Right renal pelvis (tissue), 4 donors: ENCODE measurements at regions not wholly inside any gene's neighbourhood (a gene's known extent, or its start where the extent isn't known, plus 50 kb on each side); places are given as distances from the start of the nearest gene placed in this dataset.

ENCODE experiments used
- DNase-seq, 4 donors: peaks; one replicate each; pipeline ENCODE4 v3.0.0-alpha.2; 2013; ENCODE audit warnings: low read depth in 4 of 4, low spot score in 3 of 4, missing footprints in 1 of 4

- DNase-seq, result no peak
These were observed 132.8 kb downstream of the TUSC7 start for GRCh38 chr3:116842254-116842957.

GRCh38 chr3:116848248-116848829 is 138.8 kb downstream of the TUSC7 start:
- DNase-seq, result no peak

- no peak for DNase-seq
These were observed 139.7 kb downstream of the TUSC7 start for GRCh38 chr3:116849261-116849688.

- no peak for DNase-seq
These were observed 143.2 kb downstream of the TUSC7 start for GRCh38 chr3:116852803-116853202.

- no peak for DNase-seq
These were observed 153.7 kb downstream of the TUSC7 start for GRCh38 chr3:116863270-116863770.

- DNase-seq, result peak; percentile 28 to 53 (median 38)
These were observed 154.4 kb downstream of the TUSC7 start for GRCh38 chr3:116863822-116864589.

- DNase-seq, result no peak
These were observed 155.0 kb downstream of the TUSC7 start for GRCh38 chr3:116864590-116864927.

- no peak for DNase-seq
These were observed 160.8 kb downstream of the TUSC7 start for GRCh38 chr3:116870379-116870778.

- DNase-seq, result no peak
These were observed 162.3 kb downstream of the TUSC7 start for GRCh38 chr3:116871905-116872304.

GRCh38 chr3:116872688-116873087 is 163.1 kb downstream of the TUSC7 start:
- DNase-seq, result no peak

GRCh38 chr3:116873142-116873541 is 163.6 kb downstream of the TUSC7 start:
- no peak for DNase-seq

GRCh38 chr3:116877968-116878367 is 168.4 kb downstream of the TUSC7 start:
- DNase-seq, result no peak

- no peak for DNase-seq
These were observed 176.8 kb downstream of the TUSC7 start for GRCh38 chr3:116886202-116886893.

- DNase-seq, result no peak
These were observed 186.5 kb downstream of the TUSC7 start for GRCh38 chr3:116896116-116896515.

GRCh38 chr3:116897382-116897781 is 187.8 kb downstream of the TUSC7 start:
- no peak for DNase-seq

GRCh38 chr3:116899253-116899652 is 189.7 kb downstream of the TUSC7 start:
- no peak for DNase-seq

- no peak for DNase-seq
These were observed 195.8 kb downstream of the TUSC7 start for GRCh38 chr3:116905334-116905733.

- DNase-seq, result no peak
These were observed 196.2 kb downstream of the TUSC7 start for GRCh38 chr3:116905794-116906193.

GRCh38 chr3:116912116-116912515 is 202.5 kb downstream of the TUSC7 start:
- no peak for DNase-seq

- DNase-seq, result no peak
These were observed 204.4 kb downstream of the TUSC7 start for GRCh38 chr3:116914004-116914403.

- DNase-seq, result no peak
These were observed 207.3 kb downstream of the TUSC7 start for GRCh38 chr3:116916836-116917235.
